Occipital lobe (tissue), 1 donor: ENCODE measurements at regions not wholly inside any gene's neighbourhood (a gene's known extent, or its start where the extent isn't known, plus 50 kb on each side); places are given as distances from the start of the nearest gene placed in this dataset.

Experiments
- DNase-seq: peaks from one replicate; lab custom pipeline; 2025; lab: John Stamatoyannopoulos, UW

DNA sequence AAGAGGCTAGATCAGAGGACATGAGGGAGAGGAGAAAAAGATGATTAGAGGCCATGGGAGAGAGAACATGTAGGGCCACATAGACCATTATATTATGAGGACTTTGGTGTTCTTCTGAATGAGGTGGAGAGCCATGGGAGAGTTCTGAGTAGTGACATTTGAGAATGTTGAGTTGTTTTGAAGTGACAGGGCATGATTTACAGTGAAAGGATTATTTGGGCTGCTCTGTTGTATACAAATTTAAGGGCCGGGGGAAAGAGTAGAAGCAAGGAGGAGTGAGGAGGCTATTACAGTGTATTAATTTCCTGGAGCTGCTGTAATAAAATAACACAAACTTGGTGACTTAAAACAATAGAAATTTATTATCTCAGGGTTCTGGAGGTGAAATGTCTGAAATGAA is 102.5 kb upstream of the RGS4 start:
- no peak for DNase-seq

DNA sequence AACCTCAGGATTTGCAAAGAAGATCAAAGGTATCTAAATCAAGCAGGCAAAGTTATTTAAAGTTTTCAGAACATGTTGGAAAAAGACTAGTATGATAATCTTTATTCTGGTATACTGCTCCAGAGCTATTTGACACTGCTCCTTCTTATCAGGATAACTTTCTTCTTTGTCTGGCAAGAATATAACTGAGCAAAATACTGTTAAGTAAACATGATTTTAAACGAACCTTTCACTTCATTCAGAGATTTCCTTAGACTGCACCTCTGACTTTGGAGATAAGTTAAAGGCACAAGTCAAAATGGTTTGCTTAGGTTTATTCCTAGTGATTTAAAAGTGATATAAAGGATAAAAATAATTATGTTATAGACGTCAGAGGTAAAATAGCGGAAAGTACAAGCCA is 103.9 kb upstream of the CCDC190 start:
- DNase-seq, result no peak

DNA sequence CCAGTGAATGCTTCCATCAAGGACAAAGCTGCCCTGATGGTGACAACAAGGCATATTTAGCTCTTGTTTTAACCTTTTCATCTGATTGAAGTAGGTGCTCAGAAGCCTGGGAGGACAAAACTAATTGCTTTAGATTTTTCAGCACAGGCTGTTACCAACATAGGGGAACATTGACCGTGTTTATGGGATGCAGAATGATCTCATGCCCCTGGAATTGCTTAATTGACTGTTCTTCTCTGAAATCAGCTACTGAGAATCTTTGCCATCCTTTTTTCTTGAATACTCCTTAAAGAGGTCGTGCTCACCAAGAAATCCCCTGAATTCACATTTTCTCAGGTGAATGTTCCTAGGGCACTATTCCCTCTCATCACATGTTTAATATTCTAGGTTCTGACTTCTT is 95.9 kb upstream of the CCDC190 start:
- no peak for DNase-seq

DNA sequence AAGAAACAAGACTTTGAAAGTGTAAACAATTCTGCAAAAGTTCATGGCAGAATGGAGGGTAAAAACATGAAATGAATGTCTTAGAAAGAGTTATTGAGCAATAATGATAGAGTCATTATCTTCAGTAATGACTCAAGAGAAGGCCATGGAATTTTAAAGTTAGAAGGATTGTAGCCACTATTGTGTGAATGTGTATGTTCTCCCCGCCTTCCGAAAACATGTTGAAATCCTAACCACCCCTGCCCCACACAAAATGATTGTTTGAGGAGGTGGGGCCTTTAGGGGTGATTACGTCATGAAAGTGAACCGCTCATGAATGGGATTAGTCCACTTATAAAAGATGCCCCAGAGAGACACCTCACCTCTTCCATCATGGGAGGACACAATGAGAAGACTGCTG is 93.8 kb upstream of the CCDC190 start:
- DNase-seq, result no peak

DNA sequence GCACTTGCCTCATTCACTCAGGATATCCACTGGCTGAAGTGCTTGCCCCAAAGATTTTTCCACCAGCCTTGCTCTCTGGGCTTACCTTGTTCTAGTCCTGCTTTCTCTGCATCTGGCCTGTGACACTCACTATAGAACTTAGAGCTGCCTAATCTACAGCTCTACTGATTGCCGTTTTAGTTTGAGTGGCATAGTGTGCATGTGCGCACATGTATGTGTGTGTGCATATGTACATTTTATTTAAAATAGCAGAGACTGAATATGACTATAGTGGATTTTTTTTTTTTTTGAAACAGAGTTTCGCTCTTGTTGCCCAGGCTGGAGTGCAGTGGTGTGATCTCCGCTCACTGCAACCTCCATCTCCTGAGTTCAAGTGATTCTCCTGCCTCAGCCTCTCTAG is 92.0 kb upstream of the CCDC190 start:
- no peak for DNase-seq

DNA sequence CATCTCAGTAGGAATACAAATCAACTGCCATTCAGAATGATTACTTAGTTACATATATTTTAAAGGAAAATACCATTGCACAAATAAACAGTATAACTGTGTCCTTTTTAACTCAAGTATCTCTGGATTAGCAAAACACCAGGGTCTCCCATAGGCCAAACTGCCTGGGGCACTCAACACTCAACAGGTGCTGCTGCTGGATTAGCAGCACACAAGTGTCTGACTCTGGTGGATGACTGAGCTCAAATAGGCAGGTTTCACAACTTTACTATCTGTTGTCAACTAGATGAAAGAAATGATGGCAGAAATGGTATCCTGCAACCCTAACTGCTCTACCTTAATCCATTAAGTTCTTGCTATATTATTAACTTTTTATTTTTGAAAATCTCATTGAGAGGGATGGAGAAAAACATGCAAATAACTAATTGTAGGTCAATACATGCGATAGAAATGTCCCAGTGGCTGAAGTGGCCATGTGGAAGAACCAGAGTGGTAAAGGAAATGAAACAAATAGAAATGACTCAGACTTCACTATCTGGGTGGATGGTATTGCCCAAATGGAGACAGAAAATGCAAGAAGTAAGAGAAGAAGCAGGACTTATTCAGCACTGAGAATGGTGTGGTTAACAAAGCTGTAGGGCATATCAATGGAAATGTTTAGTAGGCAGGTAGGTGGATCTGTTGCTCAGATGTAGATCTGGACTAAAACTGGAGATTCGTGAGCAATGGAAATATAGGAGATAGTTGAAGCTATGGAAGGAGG is 90.8 kb upstream of the CCDC190 start:
- no peak for DNase-seq

DNA sequence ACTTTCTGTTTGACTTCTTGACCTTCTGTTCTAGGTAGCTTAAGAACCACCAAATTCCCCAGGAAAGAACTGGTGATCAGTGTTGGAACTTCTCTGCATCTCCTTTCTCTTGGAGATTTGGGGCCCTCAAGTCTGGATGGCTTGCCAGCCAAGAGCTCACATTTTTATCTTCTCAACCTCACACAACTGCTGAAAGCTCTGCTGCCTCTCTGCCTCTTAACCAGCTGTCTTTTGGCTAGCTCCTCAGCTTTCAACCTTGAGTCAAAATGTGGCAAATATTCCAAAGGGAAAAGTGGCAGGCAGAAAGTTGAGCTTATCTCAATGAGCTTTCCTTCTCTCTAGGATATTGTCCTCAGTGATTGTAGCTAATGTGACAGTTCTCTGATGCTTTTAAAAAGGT is 89.2 kb upstream of the CCDC190 start:
- DNase-seq, result no peak

DNA sequence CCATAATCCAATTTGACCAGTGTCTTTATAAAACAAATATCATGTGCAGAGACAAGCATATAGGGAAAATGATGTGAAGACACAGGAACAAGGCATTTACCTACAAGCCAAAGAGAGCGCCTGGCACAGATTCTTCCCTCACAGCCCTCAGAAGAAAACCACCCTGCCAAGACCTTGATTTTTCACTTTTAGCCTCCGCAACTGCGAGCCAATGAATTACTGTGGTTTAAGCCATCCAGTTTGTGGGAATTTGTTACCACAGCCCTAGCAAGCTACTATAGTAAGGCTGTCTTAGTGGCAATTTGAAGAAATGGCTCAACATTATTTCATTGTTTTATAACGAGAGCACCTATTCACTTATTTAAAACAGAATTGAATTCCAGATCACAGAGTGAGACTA is 85.7 kb upstream of the CCDC190 start:
- no peak for DNase-seq

DNA sequence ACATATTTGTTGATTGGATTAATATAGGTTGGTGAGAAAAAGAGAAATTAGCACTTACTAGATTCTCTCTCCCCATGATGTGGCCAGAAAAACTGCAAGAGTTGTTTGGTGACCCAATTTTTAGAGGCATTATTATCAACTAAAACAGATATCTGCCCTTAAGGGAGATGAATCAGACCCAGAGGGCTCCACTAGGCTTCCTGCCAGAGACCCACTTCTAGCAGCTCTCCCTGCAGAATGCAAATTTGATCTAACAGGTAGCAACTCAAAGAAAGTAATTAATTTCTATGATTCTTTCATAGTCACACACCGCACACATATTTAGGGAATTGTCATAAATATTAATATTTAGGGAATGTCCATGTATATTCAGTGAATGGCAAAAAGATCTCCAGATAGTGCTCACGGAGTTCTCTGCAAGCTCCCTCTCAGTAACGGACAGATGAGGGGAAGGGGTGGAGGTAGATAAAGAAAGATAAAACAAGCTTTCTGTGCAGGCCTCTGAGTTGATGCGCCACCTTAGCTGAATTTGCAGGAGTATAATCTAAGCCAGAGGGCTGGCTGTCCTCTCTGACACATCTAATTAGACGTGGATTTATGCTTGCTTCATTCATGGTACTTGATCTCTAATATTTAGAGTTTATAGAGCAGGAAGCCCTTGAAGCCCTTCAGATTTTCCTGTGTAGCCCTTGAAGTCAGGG is 84.1 kb upstream of the CCDC190 start:
- DNase-seq, result no peak

DNA sequence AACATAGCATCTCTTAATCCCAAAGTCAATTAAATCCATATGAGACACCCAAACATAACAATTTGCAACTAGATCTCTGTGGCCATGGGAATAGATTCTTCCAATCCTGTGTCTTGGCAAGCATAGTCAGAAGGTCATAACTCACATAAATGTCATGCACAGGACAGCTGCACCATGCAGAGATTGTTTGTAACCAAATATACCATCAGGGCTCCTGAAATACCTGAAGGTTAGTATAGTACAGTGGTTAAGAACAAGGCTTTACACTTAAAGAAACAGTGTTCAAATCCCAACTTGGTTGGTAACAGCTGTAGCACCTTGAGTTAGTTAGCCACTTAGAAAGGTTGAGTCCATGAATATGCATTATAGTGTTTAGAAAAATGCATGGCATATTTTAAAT is 82.6 kb upstream of the CCDC190 start:
- DNase-seq, result no peak

DNA sequence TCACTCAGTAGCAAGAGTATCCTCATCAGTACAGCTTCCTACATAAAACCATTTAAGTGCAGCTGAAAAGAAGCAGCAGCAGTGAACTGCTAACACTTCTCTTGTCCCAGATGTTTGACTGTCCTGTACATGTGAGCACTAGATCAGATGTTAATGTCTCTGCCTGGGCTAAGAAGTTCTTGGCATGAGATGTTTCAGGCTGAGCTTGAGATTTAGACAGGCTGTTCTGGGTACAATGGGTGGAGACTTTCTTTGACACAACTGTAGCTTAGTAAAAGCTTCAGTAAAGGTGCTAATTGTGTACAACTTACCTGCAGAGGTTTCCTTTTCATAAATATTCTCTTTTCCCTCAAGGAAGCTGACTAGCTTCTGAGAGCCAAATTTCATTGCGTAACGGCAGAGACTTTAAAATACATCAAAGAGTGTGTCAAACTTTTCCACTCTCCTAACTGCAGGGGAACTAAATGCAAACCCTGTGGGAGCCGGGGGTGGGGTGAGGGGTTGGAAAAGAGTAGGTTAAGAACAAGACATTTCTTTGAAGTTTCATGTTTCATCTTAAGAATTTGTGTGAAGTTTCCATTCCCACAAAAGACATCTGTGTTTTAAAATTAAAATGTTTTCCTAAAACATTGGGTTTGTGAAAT is 82.1 kb upstream of the CCDC190 start:
- no peak for DNase-seq

DNA sequence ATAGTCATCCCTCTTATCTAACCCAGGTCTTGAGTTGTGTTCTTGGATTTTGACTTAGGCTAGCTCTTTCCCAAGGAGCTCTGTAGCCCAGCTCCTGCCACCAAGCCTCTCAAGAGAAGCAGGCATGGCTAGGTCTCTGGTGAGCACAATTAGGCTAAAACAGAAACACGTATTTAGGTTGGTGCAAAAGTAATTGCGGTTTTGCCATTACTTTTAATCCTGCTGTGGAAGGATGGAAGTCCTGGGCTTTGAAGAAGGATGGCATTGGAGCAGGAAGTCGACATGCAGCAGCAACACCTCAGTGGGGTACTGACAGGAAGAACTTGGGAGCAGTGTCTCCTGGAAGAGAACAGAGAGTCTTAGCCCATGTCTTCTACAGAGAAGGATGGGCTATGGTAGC is 80.0 kb upstream of the CCDC190 start:
- no peak for DNase-seq

DNA sequence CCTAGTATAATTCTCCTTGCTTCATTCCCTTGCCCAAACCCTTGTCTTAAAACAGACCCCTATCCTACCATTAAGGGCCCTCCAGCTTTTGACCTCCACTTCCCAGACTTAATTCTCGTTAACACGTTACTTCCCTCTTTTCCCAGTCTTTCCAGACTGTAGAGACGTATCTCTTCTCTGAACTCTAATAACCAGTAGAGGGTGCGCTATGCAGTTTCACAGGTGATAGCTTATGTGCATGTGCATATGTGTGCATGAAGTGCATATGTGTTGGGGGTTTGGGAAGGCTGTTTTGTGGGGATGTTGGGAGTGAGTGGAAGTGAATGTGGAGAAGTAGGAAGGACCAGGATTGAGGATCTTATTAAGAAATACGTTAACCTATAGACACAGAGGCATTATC is 78.1 kb upstream of the CCDC190 start:
- DNase-seq, result no peak

DNA sequence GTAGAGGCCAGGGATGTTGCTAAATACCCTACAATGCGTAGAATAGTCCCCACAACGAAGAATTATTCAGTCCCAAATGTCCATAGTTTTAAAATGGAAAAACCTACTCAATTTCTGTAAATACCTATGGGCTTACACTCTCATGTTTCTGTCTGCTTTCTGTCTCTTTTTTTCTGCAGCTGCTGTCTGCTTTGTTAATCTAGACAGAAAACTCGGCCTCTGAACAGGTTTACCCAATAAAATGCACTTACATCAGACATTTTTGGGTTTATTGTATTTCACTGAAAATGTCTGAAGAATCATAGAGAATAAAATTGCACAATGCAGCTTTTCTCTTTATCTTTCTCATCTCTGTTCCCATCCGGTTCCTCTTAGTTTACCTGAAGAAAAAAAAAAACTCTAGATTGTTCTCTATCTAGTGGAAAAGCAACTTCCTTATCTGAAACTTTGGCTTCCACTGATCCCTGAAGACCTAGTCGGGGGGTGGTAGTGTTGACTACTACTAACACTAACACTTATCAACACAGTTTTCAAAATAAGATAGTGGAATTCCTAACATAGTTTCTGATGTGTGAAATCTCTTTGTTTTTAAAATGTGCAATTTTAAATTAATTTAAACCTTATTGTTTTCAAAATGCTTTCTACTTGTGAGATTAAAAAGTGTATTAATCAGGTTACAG is 76.9 kb upstream of the CCDC190 start:
- DNase-seq, result no peak

DNA sequence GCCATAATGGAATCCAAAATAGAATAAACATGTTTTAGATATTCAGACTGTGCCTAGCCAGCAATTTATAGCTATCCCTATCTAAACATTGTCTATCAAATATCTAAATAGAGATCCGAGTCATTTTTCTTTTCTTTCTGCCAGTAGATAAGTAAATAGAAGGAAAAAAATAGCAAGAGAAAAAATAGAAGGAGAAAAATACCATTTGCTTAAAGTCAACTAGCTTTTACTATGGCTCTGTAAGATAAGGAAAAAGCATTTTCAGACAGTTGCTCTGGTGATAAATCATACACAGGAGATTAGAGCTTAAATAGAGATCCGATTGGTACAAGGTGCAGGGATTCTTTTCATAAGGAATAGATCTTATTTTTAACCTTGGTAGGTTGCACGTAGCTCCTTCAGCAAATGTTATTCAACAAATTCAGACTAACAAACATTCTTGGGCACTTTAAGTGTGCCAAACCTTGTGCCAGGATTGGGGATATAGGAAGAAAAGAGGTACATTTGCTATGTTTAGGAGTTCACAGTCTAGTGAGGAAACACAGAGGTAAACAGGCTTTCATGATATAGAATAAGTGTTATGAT is 70.1 kb upstream of the CCDC190 start:
- no peak for DNase-seq

DNA sequence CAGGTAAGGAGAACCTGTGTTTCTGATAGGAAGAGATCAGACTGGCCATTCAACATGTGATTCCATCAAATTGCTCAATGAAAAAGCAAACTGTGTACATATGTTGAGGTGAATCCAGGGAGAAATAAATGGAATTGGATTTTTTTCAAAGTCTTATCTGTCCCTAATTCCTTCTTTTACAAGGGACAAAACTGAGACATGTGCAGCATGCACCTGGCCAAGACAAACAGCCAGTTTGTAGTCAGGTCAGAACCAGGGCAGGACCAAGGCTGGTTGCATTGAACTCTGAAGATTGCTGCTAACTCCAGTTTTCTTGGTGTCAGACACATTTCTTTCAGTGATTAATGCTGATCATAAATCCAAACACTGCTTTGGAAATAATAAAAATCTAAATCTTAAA is 69.6 kb upstream of the CCDC190 start:
- no peak for DNase-seq

DNA sequence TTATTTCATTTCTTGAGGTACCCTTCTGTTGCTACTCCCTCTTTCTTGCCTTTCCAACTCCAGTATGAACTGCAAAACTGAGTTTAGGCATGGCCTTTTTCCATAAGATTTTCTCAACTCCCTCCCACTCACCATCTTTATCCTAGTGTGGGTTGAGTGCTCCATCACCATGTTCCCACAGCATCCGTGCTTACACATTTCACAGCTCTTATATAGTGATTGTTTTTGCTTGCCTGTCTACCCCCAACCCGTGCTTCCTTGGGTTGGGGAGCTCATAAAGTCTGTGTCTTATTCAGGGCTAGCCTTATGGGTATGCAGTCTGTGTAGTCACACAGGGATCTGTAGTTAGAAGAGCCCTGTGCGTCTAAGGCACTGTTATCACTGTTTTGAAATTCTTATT is 68.2 kb upstream of the CCDC190 start:
- peak; percentile 56 for DNase-seq

DNA sequence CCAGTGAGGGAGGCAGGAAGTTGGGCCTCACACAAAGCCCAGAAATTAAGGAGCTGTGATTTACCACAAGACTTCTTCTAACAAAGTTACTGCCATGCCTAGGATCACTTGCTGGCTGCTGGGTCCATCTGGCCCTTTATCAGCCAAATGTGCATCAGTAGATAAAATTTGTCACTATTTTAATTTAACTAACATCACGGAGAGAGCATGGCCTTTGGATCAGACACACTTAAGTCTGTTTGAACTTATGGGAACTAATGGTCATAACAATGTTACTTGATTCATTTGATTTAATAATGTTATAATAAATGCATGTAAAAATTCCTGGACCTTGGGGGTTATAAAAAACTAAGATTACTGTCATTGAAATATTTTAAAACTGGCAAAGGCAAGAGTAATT is 67.2 kb upstream of the CCDC190 start:
- DNase-seq, result no peak

DNA sequence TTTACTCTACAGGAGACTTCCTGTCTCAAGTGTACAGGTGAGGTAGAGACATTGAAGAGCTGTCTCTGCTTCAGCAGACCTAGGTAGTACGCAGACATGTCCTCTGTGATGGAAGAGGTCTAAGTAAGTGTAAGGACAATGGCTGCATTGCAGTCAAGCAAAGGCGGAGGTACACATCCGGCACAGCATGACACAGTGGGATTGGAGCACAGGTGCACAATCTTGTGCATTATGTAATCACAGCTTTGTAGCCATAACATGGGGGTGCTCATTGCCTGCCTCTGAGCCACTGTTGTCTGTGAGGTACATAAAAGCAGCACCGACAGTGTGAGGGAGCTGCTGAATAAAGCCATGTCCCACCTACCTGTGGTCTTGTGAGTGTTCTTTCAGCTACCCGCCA is 66.4 kb upstream of the CCDC190 start:
- DNase-seq, result no peak

DNA sequence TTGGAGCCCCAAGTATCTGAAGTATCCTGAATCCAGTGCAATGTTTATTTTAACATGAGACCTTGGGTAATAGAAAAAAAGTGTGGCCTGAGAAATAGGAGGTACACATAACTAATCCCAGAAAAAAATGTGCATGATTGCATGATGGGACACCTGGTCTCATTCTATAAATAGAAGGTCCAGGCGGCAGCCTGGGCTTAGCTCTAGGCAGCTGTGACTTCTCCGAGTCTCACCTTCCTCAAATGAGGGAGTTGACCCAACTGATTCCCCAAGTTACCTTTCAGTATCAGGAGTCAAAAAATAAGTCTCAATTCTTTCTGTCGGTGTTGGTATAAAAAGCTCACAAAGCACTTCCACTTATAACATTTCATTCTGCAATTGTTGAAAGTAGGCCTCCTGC is 65.9 kb upstream of the CCDC190 start:
- no peak for DNase-seq

DNA sequence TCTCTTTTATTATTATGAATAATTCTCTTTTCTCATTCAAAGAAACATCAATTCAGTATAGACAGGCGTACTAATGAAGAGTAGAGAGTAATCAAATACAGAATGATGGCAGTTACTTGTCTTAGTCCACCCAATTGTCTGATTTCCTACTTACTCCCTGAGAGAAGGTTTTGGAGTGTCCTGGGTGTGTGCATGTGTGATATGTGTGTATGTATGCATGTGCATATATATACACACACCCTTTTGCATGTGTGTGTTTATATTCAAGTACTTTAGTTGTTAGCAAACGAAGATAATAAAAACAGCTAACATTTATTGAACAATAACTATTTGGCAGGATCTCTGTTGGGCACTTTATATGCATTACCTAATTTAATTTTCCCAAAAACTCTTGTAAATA is 63.2 kb upstream of the CCDC190 start:
- no peak for DNase-seq

DNA sequence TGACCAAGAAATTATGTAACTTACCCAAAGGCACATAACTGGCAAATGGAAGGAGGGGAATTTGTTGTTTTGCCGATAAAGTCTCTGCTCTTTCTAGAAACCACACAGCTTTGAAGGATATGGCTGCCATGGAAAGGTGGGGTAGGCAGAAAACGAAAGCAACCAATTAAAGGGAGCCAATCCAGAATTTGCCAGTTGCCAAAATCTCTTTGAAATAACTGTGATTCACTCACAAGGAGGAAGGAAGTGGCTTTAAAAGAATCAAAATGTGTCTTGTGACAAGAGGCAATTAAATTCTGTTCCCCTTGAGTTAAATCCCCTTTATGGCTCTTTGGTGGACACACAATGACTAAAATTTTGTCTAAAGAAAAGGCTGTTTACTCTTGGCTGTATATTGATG is 61.2 kb upstream of the CCDC190 start:
- no peak for DNase-seq
